DOHH2 (cell line): ENCODE measurements at regions not wholly inside any gene's neighbourhood (a gene's known extent, or its start where the extent isn't known, plus 50 kb on each side); places are given as distances from the start of the nearest gene placed in this dataset.

Experiments
- H3F3A ChIP-seq: fragments of 200-600 bp; sonication (generic), shearing (Covaris generic); 2 replicates; pipeline ENCODE4 v1.6.0; 2016; ENCODE audit warnings: antibody characterized with exemption, mild to moderate bottlenecking; ENCODE audit not compliant: control insufficient read depth, insufficient read depth
- H3K27ac ChIP-seq: fragments of 200-600 bp; sonication (generic); 2 replicates; pipeline ENCODE4 v1.5.1; 2014; ENCODE audit warnings: low read depth, mild to moderate bottlenecking, low read length, moderate library complexity
- H3K27me3 ChIP-seq: fragments of 200-600 bp; sonication (generic); 2 replicates; pipeline ENCODE4 v1.6.1; 2014; ENCODE audit warnings: mild to moderate bottlenecking, low read length, mixed read lengths; ENCODE audit not compliant: control insufficient read depth
- H3K36me3 ChIP-seq: fragments of 200-600 bp; sonication (generic); 2 replicates; pipeline ENCODE4 v1.6.1; 2014; ENCODE audit warnings: mild to moderate bottlenecking, low read length, moderate library complexity, mixed read lengths; ENCODE audit not compliant: control insufficient read depth
- H3K4me1 ChIP-seq: fragments of 200-600 bp; sonication (generic); 2 replicates; pipeline ENCODE4 v1.6.1; 2014; ENCODE audit warnings: mild to moderate bottlenecking, low read length, mixed read lengths; ENCODE audit not compliant: control insufficient read depth
- H3K4me2 ChIP-seq: fragments of 200-600 bp; sonication (generic); 2 replicates; pipeline ENCODE4 v1.6.0; 2014; ENCODE audit warnings: mild to moderate bottlenecking, low read length, moderate library complexity
- H3K4me3 ChIP-seq: fragments of 200-600 bp; sonication (generic); 2 replicates; pipeline ENCODE4 v1.5.1; 2014; ENCODE audit warnings: mild to moderate bottlenecking, low read length, mixed read lengths
- H3K79me2 ChIP-seq: fragments of 200-600 bp; sonication (generic); 2 replicates; pipeline ENCODE4 v1.6.1; 2014; ENCODE audit warnings: mild to moderate bottlenecking, low read length, mixed read lengths; ENCODE audit not compliant: control insufficient read depth
- H3K9me2 ChIP-seq: fragments of 200-600 bp; sonication (generic); replicated peaks from 2 replicates; pipeline ENCODE4 v1.6.1; 2014; ENCODE audit warnings: mild to moderate bottlenecking, low read length, mixed read lengths; ENCODE audit not compliant: control insufficient read depth
- H3K9me3 ChIP-seq: fragments of 200-600 bp; sonication (generic); 2 replicates; pipeline ENCODE4 v1.6.1; 2014; ENCODE audit warnings: antibody characterized with exemption, low read length, mixed read lengths; ENCODE audit not compliant: control insufficient read depth, insufficient read depth
- H4K20me1 ChIP-seq: fragments of 200-600 bp; sonication (generic); 2 replicates; pipeline ENCODE4 v1.6.0; 2014; ENCODE audit warnings: low read depth, mild to moderate bottlenecking, antibody characterized with exemption, low read length, moderate library complexity; ENCODE audit not compliant: control insufficient read depth, insufficient read depth
- CTCF ChIP-seq: fragments of 200-600 bp; sonication (generic); IDR thresholded peaks from one replicate; pipeline ENCODE4 v1.5.1; 2014; ENCODE audit warnings: antibody characterized with exemption, mild to moderate bottlenecking, low read depth, low read length; ENCODE audit not compliant: poor library complexity, severe bottlenecking
- EZH2phosphoT487 ChIP-seq: fragments of 200-600 bp; sonication (generic); IDR thresholded peaks from 2 replicates; pipeline ENCODE4 v1.6.1; 2017; ENCODE audit warnings: borderline replicate concordance, mild to moderate bottlenecking, antibody characterized with exemption, low read length, moderate library complexity, mixed read lengths

- TF ChIP-seq EZH2phosphoT487 (no peak), CTCF (no peak)
- Histone ChIP-seq H3K36me3 (no peaks in the 10 kb centered on the region), H3K4me1 (no peaks in the 10 kb centered on the region), H3K4me2 (no peak overlapping the region), H3K27me3 (no peaks in the 10 kb centered on the region), H3K79me2 (no peaks in the 10 kb centered on the region), H3K9me3 (no peaks in the 10 kb centered on the region), H3F3A (no peaks in the 10 kb centered on the region), H3K9me2 (no peaks in the 10 kb centered on the region), H3K27ac (no peak overlapping the region), H4K20me1 (no peaks in the 10 kb centered on the region), H3K4me3 (no peak overlapping the region)
Measured at GRCh38 chr6:1027795-1028569, 283.9 kb upstream of the FOXQ1 start.

GRCh38 chr6:1027109-1027794, 284.6 kb upstream of the FOXQ1 start:
- Histone ChIP-seq H3K4me2 (no peak overlapping the region), H3K79me2 (no peaks in the 10 kb centered on the region), H3K4me1 (no peaks in the 10 kb centered on the region), H3K36me3 (no peaks in the 10 kb centered on the region), H3K27me3 (no peaks in the 10 kb centered on the region), H3F3A (no peaks in the 10 kb centered on the region), H3K9me3 (no peaks in the 10 kb centered on the region), H4K20me1 (no peaks in the 10 kb centered on the region), H3K4me3 (no peak overlapping the region), H3K9me2 (no peaks in the 10 kb centered on the region), H3K27ac (no peak overlapping the region)
- TF ChIP-seq CTCF (no peak), EZH2phosphoT487 (no peak)

- no peaks in the 10 kb centered on the region for H3K9me2 ChIP-seq
- no peaks in the 10 kb centered on the region for H3K36me3 ChIP-seq
- no peaks in the 10 kb centered on the region for H3K79me2 ChIP-seq
- no peaks in the 10 kb centered on the region for H4K20me1 ChIP-seq
- H3K27me3 ChIP-seq, result no peaks in the 10 kb centered on the region
- no peak overlapping the region for H3K4me2 ChIP-seq
- no peak overlapping the region for H3K27ac ChIP-seq
- H3F3A ChIP-seq, result no peaks in the 10 kb centered on the region
- TF ChIP-seq EZH2phosphoT487, result no peak
- TF ChIP-seq CTCF, result no peak
- H3K9me3 ChIP-seq, result no peaks in the 10 kb centered on the region; the same call in 1 of the 2 replicates
- no peak overlapping the region for H3K4me3 ChIP-seq
- no peaks in the 10 kb centered on the region for H3K4me1 ChIP-seq
Measured at GRCh38 chr6:1025821-1026220, 286.1 kb upstream of the FOXQ1 start.
